Middle frontal gyrus (tissue), 1 donor: ENCODE measurements at regions not wholly inside any gene's neighbourhood (a gene's known extent, or its start where the extent isn't known, plus 50 kb on each side); places are given as distances from the start of the nearest gene placed in this dataset.

ENCODE experiments used
- DNase-seq: peaks from one replicate; pipeline ENCODE4 v3.0.0-alpha.2; 2015; ENCODE audit warnings: low spot score; ENCODE audit errors: extremely low spot score

GRCh38 chr11:122523846-122524805 lies 131.4 kb upstream of the UBASH3B start:
- no peak for DNase-seq

GRCh38 chr11:122521626-122522025 lies 133.9 kb upstream of the UBASH3B start:
- no peak for DNase-seq

- DNase-seq = no peak
These were observed 137.8 kb upstream of the UBASH3B start for GRCh38 chr11:122517403-122518379.

GRCh38 chr11:122516686-122517085 lies 138.8 kb upstream of the UBASH3B start:
- no peak for DNase-seq

- no peak for DNase-seq
These were observed 141.5 kb upstream of the UBASH3B start for GRCh38 chr11:122513997-122514396.

GRCh38 chr11:122513328-122513727 lies 142.2 kb upstream of the UBASH3B start:
- no peak for DNase-seq

GRCh38 chr11:122512688-122513087 lies 142.8 kb upstream of the UBASH3B start:
- no peak for DNase-seq

- no peak for DNase-seq
These were observed 145.6 kb upstream of the UBASH3B start for GRCh38 chr11:122509899-122510298.

- no peak for DNase-seq
These were observed 146.4 kb upstream of the UBASH3B start for GRCh38 chr11:122509091-122509490.

- peak; percentile 76 for DNase-seq
These were observed 150.1 kb upstream of the UBASH3B start for GRCh38 chr11:122505304-122506006.

GRCh38 chr11:122494221-122494620 lies 161.3 kb upstream of the UBASH3B start:
- DNase-seq = no peak

- no peak for DNase-seq
These were observed 164.0 kb upstream of the UBASH3B start for GRCh38 chr11:122491509-122491908.

- no peak for DNase-seq
These were observed 166.4 kb upstream of the UBASH3B start for GRCh38 chr11:122488892-122489706.

- no peak for DNase-seq
These were observed 167.9 kb upstream of the UBASH3B start for GRCh38 chr11:122487669-122488068.

- no peak for DNase-seq
These were observed 168.6 kb upstream of the UBASH3B start for GRCh38 chr11:122486793-122487495.

- DNase-seq = no peak
These were observed 176.5 kb upstream of the UBASH3B start for GRCh38 chr11:122478986-122479385.

GRCh38 chr11:122468965-122469364 lies 186.6 kb upstream of the UBASH3B start:
- DNase-seq = no peak

- no peak for DNase-seq
These were observed 192.0 kb upstream of the UBASH3B start for GRCh38 chr11:122463530-122463929.

GRCh38 chr11:122459064-122459463 lies 196.5 kb upstream of the UBASH3B start:
- no peak for DNase-seq

GRCh38 chr11:122453586-122453985 lies 201.9 kb upstream of the UBASH3B start:
- no peak for DNase-seq
